ENCODE measurements at regions not wholly inside any gene's neighbourhood (a gene's known extent, or its start where the extent isn't known, plus 50 kb on each side); places are given as distances from the start of the nearest gene placed in this dataset.

- DNase-seq (ENCODE audit: low read depth in 2 of 2) = no peak
These were observed 50.3 kb downstream of the PLXNA1 start for GRCh38 chr3:127033171-127033570.

GRCh38 chr3:127033786-127034185 is 50.9 kb downstream of the PLXNA1 start:
- DNase-seq (ENCODE audit: low read depth in 2 of 2) = no peak

- DNase-seq (ENCODE audit: low read depth in 2 of 2) = no peak
These were observed 51.5 kb downstream of the PLXNA1 start for GRCh38 chr3:127034195-127034989.

DNA sequence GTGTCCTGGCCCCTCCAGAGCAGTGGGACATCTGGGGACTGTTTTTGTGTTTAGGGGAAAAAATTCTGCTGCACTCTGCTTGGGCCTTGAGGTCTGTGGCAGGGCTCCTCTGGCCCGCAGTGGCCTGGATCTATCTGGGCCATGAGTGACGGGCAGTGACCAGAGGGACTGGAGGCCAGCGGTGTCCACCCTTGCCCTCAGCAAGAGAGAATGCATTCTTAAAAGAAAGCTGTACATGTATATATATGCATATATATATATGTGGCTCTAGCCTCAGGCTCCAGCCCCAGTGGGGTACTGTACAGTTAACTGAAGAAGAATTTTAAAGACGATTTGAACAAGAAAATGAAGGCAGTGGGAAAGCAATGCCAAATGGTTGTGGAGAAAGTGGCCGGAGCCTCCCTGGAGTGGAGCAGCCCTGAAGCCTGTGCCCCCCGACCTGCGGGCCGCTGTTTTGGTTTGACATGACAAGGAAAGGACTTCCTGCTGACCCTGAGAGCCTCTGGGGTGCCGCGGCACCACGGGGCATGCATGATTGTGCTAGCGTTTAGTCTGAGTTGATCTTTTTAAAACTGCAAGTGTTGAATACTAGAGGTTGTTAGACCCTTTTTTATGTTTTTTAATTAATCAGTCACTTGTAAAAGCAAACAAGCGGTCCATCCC is 52.2 kb downstream of the PLXNA1 start:
- no peak for DNase-seq (ENCODE audit: low read depth in 2 of 2)

DNA sequence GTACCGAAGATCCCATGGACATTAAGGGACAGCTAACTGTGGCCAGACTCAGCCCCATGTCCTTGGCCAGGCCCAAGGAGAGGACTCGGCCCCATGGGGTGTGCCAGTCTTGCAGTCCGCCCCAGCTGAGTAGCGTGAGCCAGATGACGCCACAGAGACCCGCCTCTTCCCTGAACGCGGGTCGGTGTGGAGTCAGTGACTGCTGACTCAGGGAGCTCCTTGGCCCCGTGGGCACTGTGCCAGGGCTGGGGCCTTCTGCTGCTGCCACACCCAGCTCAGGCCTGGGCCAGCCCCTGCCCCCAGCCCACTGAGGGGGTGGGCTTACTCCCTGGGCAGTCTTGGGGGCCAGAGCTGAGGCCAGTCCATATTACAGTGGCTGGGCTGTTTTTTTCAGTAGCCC is 52.8 kb downstream of the PLXNA1 start:
- peak; percentile 29 to 35 for DNase-seq (ENCODE audit: low read depth in 2 of 2)

- no peak for DNase-seq (ENCODE audit: low read depth in 2 of 2)
These were observed 53.5 kb downstream of the PLXNA1 start for GRCh38 chr3:127036209-127037020.

DNA sequence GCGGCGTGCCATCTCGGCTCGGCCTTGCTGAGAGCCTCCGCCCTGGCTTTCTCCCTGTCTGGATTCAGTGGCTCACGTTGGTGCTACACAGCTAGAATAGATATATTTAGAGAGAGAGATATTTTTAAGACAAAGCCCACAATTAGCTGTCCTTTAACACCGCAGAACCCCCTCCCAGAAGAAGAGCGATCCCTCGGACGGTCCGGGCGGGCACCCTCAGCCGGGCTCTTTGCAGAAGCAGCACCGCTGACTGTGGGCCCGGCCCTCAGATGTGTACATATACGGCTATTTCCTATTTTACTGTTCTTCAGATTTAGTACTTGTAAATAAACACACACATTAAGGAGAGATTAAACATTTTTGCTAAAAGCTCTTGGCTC is 54.1 kb downstream of the PLXNA1 start:
- DNase-seq (ENCODE audit: low read depth in 2 of 2) = no peak

DNA sequence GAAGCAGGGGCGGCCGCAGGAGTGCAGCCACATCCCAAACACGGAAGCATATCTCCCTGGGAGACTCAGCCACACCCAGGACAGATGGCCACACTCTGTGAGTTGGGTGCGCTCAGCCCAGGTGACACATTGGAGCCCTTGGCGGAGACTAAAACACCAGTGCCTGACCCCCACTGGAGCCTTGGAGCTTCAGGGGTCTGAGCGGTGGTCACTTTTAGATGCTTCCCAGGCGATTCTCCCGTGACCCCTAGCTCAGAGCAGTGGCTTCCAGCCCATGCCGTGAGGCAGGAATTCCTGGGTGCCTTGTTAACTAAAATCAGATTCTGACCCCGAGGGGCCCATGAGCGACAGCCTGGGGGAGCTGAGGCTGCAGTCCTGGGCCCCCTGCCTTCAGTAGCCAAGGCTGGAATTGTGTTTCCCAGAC is 54.5 kb downstream of the PLXNA1 start:
- no peak for DNase-seq (ENCODE audit: low read depth in 2 of 2)

GRCh38 chr3:127037971-127038446 is 55.1 kb downstream of the PLXNA1 start:
- no peak for DNase-seq (ENCODE audit: low read depth in 2 of 2)

- DNase-seq (ENCODE audit: low read depth in 2 of 2) = no peak
These were observed 55.6 kb downstream of the PLXNA1 start for GRCh38 chr3:127038466-127038865.

GRCh38 chr3:127038923-127039581 is 56.1 kb downstream of the PLXNA1 start:
- DNase-seq (ENCODE audit: low read depth in 2 of 2) = no peak

DNA sequence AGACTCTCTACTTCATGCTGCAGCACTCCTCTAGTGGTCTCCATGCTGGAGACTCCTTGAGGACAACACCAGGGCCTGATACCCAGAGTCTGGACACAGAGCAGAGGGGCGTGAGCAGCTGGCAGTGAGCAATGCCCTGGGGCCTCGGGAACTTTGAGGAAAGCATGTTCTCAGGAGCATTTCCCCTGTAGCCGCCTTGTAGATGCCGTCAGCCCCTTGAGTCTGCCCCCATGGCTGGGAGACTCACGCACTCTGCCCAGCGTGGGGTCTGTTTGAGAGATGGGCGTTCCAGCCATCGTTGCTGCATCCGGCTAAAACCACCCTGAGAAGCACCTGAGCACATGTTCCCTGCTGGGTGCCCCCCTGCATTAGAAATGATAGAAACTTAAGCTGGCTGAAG is 56.8 kb downstream of the PLXNA1 start:
- DNase-seq (ENCODE audit: low read depth in 2 of 2) = no peak

- DNase-seq (ENCODE audit: low read depth in 2 of 2) = no peak
These were observed 57.3 kb downstream of the PLXNA1 start for GRCh38 chr3:127040216-127040615.

GRCh38 chr3:127041264-127041820 is 58.4 kb downstream of the PLXNA1 start:
- DNase-seq (ENCODE audit: low read depth in 2 of 2) = no peak

DNA sequence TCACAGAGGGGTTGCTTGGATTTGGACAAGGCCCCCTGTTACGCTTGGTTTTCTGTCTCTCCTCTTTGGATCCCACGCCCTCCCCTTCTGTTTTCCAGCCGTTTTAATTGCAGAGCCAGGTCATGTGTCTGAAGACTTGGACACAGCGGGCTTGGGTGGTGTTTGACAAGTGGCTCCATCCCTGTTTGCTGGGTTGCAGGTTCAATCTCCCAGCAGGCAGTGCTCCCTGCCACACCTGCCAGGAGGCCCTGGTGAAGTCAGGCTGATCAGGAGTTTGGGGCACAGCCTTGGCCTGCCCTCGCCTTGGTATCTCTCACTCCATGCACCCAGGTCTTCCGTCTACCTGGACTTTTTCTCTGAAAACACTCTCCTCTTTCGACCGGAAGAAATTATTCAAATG is 59.0 kb downstream of the PLXNA1 start:
- DNase-seq (ENCODE audit: low read depth in 2 of 2) = no peak

- DNase-seq (ENCODE audit: low read depth in 2 of 2) = no peak
These were observed 59.7 kb downstream of the PLXNA1 start for GRCh38 chr3:127042634-127043033.

DNA sequence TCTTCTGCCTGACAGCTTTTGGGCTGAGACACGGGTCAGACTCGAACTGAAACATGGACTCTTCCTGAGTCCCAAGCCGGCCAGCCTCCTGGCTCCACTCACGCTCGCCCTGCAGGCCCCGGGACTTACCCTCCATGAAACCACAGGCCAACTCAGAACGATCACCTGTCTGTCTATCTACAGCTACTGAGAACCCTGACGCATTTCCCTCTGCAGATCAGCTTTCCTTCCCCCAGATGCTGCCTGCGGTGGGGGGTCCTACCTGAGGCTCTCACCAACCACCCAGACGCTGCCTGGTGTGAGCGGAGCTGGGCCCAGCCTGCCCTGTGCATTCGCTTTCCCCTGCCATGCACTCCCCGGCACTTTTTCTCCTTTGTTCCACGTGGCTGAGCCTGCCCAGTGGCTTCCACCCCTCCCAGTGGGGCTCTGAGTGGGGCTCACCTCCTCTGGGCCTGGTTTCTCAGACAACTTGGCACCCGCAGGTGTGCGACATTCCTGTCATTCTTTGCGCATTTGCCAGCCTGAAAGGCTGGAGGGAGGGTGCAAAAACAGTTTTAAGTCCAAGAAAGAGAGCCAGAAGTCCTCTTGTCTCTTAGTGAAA is 60.2 kb downstream of the PLXNA1 start:
- no peak for DNase-seq (ENCODE audit: low read depth in 2 of 2)

DNA sequence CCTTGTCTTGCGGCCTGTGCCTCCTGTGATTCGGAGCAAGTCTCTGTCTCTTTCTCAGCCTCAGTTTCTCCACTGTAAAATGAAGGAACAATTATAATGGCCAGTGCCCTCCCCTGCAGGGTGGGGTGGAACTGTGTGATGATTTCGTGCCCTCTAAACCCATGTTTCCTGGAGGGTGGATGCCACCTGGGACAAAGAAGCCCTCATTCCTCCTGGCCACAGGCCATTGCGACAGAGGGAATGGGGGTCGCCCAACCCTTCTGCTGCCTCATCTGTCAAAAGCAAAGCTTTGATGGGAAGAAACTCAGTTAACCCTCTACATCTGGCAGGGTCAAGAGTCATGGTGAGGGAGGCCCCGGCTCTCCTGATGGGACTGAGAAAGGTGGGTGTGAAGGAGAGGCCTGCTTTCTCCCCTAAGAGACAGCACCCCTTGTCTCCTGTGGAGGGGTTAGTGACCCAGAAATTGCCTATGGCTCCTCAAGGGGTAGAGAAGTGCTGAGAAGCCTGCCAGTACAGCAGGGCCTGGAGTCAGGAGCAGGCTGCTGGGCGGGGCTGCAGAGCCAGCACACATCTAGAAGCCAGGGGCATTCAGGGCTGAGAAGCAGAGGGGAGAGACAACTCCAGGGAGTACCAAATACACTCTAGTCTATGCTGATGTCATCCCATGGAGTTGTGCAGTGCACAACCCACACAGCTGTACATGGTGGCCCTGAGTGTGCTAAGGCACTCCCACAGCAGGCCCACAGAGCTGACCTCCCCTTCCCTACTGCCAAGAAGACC is 61.0 kb downstream of the PLXNA1 start:
- DNase-seq (ENCODE audit: low read depth in 2 of 2) = no peak

DNA sequence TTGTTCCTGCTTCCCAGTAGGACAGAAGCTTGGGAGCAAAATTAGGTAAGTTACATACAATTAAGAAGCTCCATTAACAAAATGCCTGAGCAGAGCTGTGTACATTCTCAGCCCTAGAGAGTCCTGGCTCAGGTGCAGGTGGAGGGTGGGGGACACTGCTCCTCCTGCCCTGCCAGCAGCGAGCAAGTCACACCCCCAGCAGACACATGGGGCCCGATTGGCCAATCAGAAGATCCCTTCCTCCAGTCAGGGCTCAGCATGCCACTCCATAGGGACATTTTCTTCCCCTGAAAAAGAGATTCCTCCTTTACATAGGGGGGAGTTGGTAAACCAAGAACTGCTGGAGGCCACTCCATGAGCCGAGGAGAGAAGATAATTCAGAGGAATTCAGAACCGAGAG is 62.1 kb downstream of the PLXNA1 start:
- DNase-seq (ENCODE audit: low read depth in 2 of 2) = no peak

DNA sequence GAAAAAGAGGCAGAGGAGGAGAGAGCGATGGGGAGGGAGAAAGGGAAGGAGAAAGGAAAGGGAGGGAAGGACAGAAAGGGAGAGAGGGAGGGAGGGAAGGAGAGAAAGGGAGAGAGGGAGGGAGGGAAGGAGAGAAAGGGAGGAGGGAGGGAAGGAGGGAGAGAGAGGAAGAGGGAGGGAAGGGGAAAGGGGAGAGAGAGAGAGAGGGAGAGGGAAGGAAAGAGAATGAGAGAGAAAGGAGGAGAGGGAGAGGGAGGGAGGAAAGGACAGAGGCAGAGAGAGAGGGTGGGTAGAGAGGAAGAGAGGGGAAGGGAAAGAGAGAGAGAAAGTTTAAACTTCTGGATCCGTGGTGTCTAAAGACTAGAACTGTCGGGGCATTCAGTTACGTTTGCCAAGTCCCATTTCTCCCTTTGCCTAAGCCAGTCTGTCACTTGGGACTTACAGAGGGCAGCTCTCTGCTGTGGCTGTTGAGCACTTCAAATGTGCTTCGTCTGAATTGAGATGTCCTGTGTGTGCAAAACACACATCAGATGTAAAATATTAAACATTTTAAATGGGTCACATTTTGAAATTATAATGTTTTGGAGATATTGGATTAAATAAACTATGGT is 62.6 kb downstream of the PLXNA1 start:
- no peak for DNase-seq (ENCODE audit: low read depth in 2 of 2)
